GM21381 (cell line): ENCODE measurements at regions not wholly inside any gene's neighbourhood (a gene's known extent, or its start where the extent isn't known, plus 50 kb on each side); places are given as distances from the start of the nearest gene placed in this dataset.
"Not testable (repeated sequence)": the region's sequence is repeated elsewhere in the genome, so short reads cannot be mapped to it uniquely, and the experiment has no call there.

ENCODE experiments used
- ATAC-seq: cut with Tn5 transposase; IDR thresholded peaks from one replicate; pipeline ENCODE4 v1.9.1; 2021; ENCODE audit warnings: mild to moderate bottlenecking, moderate library complexity; ENCODE audit not compliant: unreplicated experiment

DNA sequence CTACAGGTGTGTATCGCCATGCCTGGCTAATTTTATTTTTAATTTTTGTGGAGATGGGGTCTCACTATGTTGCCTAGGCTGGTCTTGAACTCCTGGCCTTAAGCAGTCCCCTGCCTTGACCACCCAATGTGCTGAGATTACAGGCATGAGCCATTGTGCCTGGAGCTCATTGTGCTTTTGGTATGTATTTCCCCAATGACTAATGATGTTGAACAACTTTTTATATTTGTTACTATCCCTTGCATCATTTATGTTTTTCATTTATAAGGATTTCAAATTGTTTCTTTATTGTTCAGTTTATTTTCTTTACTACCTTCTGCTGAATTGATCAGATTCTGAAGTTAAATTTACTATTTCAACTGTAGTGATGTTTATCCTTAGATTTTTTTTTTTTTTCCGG, 199.7 kb downstream of the CEP135 start:
- no peak for ATAC-seq

DNA sequence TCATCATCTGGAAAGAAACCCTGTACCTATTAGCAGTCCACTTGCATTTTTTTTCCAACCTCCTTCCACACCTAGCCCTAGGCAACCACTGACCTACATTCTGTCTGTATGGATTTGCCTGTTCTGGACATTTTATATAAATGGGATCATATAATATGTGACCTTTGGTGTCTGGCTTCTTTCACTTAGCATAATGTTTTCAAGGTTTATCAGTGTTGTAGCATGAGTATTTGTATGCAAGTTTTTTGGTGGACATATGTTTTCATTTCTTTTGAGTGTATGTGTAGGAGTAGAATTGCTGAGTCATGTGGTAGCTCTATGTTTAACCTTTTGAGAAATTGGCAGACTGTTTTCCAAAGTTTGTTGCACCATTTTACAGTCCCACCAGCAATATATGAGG, 198.6 kb downstream of the CEP135 start:
- no peak for ATAC-seq

DNA sequence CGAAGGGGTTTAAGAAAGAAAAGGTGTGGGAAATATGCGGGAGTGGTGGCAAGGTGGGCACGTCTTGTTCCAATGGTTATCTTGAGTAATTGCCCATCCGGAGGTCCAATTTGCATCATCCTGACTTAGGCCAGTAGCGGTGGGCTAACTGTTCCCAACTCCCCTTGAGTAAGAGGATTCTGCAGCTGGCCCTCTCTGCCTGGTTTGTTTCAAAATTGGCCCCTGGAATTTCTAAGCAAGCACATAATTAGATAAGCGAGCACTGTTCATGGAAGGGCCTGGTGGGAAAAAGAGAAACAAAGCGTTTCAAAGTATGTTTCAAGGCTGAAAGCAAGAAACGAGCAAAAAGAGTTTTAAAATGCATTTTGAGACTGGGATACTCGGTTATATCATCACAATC, 198.2 kb downstream of the CEP135 start:
- no peak for ATAC-seq

DNA sequence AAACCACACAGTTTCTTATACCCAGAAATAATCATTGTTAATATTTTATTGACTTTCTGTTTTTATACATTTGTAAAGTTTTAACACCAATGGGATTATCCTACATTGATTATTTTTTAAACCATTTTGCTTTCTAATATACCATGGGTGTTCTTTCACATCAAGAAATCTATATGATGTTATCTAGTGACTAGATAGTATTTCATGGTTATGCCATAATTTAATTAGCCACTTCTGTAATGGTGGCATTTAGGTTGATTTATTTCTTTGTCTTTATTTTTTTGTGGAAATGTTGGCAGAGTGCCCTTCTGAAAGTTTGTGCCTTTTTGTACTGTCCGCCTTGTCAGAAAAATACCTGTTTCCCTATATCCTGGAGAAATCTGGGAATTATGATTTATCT, 193.3 kb downstream of the CEP135 start:
- ATAC-seq, result no peak

DNA sequence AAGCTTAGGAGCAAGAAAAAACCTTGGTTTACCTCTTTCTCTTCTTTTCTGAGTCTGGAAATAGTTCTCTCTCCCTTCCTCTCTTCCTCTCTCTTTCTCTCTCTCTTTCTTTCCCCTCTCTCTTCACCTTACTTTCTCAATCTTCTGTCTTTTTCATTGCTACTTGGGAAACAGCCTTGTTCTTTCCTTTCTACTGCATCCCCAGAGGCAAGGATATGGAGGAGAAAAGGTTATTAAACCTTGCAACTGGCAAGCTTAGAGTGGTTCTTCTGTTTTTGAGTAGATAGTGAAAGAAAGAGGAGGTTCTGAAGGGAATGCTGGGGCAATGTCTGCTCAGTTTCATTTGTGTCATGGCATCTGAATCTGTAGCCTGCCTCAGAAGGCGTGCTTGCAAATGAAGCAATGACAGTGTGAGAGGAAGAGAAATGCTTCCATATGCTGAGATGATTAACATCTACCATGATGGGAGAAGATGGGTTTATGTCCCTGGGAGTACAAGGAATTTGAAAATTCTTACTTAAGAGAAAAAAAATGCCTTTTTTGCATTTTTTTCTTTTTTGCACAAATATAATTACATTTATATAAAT, 190.6 kb downstream of the CEP135 start:
- ATAC-seq, result no peak

DNA sequence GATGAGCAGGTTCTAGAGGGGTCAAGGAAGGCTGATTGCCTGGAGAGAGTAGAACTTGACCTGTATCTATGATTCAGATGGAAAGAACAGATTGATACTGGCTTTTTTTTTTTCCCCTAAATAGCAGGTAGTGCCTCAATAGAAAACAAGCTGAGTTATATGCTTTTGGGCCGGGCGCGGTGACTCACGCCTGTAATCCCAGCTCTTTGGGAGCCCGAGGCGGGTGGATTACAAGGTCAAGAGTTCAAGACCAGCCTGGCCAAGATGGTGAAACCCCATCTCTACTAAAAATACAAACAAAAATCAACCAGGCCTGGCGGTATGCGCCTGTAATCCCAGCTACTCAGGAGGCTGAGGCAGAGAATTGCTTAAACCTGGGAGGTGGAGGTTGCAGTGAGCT, 186.1 kb downstream of the CEP135 start:
- not testable (repeated sequence) for ATAC-seq

DNA sequence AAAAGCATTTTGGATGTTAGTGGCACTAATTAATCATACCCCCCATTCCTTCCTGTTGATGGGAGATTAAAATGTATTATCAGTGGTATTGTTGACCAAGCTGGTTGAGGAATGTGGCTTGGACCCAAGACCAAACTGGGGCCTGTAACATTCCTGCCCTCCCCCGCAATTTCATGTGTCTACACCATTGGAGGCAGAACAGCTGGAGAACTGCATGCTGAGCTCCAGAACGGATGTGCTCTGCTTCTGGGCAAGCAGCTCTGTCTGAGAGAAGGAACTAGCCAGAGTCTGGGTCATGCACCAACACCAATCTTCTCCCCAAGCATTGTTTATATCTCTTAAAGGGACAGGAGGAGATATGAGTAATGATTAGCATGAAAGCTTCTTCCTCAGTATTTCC, 185.5 kb downstream of the CEP135 start:
- ATAC-seq, result no peak

DNA sequence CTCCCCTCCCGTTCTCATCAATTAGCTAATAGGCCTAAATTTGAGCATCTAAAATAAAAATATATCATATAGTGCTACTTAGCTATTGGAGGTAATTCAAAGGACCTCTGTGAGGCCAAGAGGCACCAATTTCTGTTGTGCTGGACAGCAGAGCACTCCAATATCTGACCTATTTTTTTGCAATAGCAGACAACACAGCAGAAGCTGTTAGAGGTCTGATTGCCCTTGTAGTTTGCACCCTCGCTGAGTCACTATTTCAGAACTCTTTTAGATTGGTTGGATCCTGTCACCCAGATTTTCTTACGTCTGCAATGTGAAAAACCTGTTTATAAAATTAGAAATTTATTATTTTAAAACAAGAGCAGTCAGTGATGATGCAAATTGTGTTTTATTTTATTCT, 184.1 kb downstream of the CEP135 start:
- no peak for ATAC-seq

DNA sequence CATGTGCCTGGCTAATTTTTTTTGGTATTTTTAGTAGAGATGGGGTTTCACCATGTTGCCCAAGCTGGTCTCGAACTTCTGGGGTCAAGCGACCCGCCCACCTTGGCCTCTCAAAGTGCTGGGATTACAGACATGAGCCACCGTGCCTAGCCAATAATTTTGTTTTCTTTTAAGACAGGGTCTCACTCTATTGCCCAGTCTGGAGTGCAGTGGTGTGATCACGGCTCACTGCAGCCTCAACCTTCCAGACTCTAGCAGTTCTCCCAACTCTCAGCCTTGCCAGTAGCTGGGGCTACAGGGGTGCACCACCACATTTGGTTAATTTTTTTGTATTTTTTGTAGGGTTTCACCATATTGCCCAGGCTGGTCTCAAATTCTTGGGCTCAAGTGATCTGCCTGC, 183.4 kb downstream of the CEP135 start:
- ATAC-seq, result not testable (repeated sequence)

DNA sequence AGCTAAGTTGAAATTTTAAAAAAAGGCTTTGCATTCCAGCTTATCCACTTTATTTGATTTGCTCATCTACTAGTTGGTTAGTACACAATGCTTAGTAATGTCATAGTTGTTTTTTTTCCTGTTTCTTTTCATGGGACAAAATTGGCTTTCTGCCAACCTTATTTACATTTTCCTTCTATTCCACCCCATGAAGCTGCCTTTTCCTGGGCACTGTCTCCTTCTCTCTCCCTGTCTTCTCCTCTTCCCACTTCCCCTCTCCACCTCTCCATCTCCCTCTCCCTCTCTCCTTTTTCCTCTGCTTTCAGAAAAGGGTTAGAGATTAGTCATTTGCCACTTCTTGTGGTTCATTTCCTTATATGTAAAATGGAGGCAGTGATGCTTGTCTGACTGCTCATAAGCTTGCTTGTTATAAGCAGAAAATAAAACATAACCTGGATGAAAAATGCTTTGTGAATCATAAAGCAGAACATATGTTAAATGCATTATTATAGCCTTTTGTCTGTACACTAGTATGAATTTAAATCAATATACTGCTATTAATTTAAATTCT, 181.9 kb downstream of the CEP135 start:
- no peak for ATAC-seq

DNA sequence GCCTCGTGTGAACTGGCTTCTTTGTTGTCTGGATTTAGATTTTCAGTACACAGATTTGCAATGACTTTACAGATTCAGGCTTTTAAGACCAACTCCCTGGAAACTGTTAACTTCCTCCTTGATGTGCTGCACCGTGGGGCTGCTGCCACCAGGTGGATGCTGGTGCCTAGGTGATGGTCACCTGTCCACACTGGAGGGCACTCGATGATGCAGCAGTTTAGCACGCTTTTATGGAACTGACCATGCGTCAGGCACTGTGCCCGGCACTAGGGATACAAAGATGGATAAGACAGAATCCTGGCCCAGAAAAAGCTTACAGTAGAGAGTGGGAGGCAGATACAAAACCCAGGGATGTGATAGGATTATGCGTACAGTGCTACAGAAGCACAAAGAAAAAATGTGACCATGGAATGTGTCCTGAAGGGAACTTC, 180.7 kb downstream of the CEP135 start:
- ATAC-seq, result no peak

DNA sequence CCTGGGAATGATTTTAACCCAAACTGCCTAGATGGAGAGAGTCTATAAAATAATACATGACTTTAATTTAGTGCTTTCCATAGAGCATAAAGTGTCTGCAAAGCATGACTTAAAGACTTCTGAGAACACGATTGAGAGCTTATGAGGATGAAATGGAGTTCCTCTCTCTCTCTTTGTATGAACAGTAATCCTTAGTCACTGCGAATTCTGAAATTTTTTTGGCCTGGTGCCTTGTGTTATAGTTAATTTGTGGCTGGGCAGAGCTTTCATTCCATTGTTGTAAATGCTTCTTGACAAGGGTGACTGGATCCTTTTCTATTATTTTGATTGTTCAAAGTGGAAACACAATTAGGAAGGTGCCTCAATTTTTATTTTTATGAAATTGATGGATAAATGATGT, 179.5 kb downstream of the CEP135 start:
- no peak for ATAC-seq

DNA sequence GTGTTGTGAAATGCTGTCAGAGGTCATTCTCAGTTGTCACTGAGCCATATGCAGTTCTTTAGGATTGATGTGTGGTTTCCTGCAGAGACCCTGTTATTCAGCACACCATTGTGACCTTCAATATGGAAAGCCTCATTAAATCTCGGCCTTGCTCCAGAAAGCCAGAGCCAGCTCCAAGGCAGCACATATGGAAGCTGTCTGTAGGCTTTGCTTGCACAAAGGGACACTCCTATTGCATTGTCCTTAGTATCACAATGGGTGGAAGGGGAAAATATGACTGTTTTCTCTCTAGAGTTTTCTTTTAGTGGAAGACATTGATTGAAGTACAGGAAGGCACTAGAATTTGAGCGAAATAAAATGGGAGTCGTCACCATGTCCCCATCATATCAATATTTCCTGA, 179.0 kb downstream of the CEP135 start:
- no peak for ATAC-seq

DNA sequence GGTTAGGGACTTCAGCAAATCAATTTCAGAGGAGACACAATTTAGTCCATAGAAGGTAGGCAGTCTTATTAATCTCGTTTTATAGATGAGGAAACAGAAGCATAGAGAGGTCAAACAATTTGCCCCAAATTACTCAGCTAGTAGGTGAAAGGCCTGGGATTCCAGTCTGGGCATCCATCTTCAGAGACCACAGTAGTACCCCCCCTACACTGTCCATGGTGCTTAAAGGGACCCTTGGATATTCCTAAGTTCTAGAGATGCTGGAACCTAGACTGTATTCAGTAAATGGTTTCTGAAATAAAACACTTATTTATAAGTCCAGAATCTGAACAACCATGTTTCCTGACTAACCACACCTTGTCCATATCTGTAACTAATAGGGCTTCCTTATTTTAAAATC, 174.8 kb downstream of the CEP135 start:
- no peak for ATAC-seq

DNA sequence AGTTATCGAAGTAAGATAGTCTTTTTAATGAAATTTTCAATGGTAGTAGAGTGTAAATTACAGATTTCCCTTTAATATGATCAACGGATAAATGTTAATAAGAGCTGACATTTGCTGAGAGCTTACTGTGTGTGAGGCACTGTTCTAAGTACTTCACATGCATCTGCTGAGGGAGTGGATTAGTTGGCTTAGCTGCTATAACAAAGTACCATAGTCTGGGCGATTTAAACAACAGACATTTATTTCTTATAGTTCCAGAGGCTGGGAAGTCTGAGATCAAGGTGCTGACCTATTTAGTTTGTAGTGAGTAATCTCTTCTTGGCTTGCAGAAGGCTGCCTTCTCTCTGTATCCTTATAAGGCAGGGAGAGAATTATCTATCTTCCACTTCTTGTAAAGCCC, 174.3 kb downstream of the CEP135 start:
- ATAC-seq, result no peak

DNA sequence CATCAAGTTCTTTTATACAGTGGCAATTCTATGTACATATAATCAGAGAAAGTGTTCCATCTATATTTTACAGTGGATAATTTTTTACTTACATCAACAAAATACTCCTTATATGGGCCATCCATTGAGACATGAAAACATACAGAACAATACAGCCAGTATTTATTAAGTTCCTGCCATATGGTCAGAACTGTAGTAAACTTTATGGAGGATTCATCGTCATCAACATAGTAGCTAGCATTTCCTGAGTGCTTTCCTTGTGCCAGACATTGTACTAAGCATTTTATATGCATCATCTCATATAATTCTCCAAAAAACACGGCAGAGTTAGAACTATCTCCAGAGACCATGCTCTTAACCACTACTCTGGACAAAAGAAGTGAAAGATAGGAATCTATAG, 170.1 kb downstream of the CEP135 start:
- no peak for ATAC-seq

DNA sequence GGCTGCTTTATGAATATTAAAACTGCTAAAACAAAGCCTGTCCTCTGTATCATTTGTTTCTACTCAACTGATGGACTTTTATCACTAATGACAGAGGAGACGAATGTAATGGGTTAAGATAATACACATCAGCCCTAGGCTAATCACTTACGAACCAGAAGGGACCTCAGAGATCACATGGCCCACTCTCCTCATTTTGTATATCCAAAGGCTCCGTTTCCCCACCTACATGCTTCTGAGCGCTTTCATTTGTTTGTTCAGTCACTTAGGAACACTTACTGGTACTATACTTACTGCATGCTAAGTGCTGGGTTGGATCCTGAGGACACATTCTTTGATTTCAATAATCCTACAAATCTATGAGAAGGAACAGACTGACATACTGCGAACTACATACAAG, 169.3 kb downstream of the CEP135 start:
- ATAC-seq, result no peak

DNA sequence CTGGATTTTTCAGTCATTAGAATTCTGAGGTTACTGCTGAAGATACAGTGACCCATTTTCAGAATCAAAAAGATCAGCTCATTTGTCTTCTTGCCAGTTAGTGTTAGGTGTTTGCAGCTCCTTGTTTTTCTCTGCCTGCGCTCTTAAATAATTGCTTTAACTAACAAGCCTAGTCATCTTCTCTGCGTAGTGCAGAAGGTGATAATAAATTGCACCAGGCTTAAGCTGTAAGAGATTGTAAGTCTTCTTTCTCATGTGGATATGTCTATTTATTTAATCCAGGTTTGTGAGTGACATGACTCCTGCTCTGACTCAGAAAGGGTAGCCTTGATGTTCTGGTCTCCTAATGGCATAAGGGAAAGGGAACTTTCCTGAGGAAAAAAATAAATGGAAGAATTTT, 167.2 kb downstream of the CEP135 start:
- no peak for ATAC-seq

DNA sequence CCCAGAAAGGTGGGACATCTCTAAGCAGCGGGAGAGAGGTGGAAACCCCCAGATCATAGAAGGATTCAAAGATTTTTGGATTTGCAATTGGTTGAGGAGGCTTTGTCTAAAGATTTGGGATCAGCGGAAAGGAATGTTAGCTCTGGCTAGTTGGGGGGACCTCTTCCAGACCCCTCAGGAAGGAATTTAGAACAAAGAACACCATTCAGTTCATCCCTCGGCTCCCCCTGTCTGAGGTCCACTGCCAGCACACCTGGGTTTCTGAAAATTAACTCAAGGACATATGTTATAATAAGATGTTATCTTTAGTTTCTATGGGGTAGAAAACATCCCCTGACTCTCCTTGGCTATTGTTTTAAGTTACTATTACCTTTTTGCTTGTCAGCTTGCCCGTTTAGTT, 163.6 kb downstream of the CEP135 start:
- ATAC-seq, result no peak

DNA sequence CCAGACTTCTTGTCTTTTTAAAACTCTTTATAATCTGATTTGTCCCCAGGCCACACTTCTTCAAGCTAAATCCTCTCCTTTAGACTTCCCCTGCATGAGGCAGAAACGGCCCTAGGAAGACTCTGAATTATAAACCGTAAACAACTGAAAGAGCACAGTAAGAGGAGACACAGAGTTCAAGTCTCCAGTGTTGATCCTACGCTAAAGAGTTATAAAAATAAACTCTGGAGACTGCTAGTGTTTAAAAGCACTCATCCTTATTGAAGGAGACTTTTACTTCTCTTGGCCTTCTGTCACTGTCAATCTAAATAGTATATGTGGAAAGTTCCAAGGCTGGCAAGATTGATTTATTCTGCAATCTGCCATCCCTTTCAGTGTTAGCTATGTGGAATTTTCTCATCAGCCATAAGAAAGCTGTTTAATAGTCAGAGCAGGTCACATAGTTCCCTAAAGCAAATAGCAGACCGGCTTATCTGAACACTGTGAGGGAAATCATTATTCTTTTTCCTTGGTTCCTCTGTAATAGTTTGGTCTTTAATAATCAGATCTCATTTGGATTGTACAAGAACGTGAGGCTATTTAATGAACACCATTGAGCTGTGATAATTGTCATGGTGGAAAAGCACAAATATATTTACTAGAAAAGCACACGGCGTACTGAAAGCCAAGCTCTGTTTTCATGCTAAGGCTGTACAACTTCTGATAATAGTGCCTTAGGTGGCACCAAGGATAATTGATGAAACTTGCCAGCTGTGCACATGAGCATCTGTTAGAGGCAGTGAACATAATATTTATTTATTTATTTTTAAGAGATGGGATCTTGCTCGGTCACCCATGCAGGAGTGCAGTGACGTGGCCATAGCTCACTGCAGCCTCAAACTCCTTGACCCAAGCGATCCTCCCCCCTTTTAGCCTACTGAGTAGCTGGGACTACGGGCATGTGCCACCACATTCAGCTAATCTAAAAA, 157.7 kb downstream of the CEP135 start:
- ATAC-seq, result no peak

DNA sequence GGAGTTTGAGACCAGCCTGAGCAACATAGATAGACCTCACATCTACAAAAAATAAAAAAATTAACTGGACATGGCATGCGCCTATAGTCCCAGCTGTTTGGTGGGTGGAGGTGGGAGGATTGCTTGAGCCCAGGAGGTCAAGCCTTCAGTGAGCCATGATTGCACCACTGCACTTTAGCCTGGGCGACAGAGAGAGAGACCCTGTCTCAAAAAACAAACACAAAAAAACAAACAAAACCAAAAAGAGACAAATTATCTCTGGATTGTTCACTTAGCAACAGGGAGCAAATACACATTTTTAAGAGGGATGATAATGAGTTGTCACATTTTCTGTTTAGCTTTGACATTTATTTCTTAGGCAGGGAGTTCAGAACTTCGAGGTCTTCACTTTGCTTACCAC, 155.4 kb downstream of the CEP135 start:
- no peak for ATAC-seq

DNA sequence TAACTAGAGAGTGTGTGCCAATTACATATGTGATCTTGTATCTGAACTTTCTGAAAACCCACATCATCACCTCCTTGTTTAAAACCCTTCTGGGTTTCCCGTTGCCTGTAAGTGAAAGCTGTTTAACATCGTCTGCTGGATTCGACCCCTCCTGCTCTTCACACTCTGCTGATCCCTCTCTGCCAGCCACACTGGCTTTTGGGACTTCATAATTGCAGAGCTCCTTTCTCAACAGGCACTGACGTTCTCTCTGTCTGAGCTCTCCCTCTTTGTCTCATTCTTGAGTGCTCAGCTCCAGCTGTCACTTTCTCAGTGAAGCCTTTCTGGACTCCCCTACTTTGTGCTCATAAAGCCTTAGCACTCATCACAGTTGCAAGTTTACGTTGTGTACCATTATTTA, 153.9 kb downstream of the CEP135 start:
- ATAC-seq, result no peak
